ENCODE measurements at regions not wholly inside any gene's neighbourhood (a gene's known extent, or its start where the extent isn't known, plus 50 kb on each side); places are given as distances from the start of the nearest gene placed in this dataset.

DNA sequence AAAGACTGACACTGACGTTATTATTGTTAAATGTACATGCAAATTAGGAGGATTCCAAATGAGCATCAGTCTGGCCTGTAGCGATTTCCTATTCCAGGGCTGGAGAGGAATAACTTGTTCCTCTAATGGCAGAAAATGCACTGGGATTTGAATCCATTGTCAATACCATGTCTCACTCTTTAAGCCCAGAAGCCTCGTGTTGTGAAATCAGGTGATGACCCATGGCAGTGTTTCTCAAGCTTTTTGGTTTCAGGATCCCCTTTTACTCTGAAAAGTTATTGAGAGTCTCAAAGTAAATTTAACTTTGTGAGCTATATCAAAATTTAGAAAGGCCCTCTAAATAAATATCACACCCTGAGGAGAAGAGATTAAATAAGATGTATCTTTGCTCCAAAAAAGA is 279.2 kb downstream of the GALR1 start:
- no peaks in the 10 kb centered on the region for H3F3A ChIP-seq (ENCODE audit: insufficient read depth, low read length, poor library complexity, severe bottlenecking)
- H3K9me2 ChIP-seq (ENCODE audit: insufficient read depth, low read length): no peaks in the 10 kb centered on the region
- no peak overlapping the region for H2AFZ ChIP-seq (ENCODE audit: low read depth, low read length)
- no peak overlapping the region for H3K4me2 ChIP-seq (ENCODE audit: low read length)
- H3K27me3 ChIP-seq (ENCODE audit: insufficient read depth, low read depth, low read length): no peaks in the 10 kb centered on the region
- no peaks in the 10 kb centered on the region for H3K36me3 ChIP-seq (ENCODE audit: insufficient read depth, low read length)
- no peak overlapping the region for H3K4me3 ChIP-seq (ENCODE audit: low read length)
- no peaks in the 10 kb centered on the region for H4K20me1 ChIP-seq (ENCODE audit: insufficient read depth)
- TF ChIP-seq CTCF (IDR thresholded peaks at IDR 0.05; ENCODE audit: poor library complexity, severe bottlenecking): no peak
- no peak for TF ChIP-seq POLR2AphosphoS5 (IDR thresholded peaks at IDR 0.05)
- no peak for TF ChIP-seq MXI1 (conservative IDR thresholded peaks at IDR 0.05; ENCODE audit: poor library complexity, severe bottlenecking)
- TF ChIP-seq SMC3 (conservative IDR thresholded peaks at IDR 0.05; ENCODE audit: poor library complexity): no peak
- no peak for TF ChIP-seq EZH2 (IDR thresholded peaks at IDR 0.05; ENCODE audit: borderline replicate concordance, insufficient read depth, low read length, poor library complexity, severe bottlenecking)
- TF ChIP-seq, protein P1, sequence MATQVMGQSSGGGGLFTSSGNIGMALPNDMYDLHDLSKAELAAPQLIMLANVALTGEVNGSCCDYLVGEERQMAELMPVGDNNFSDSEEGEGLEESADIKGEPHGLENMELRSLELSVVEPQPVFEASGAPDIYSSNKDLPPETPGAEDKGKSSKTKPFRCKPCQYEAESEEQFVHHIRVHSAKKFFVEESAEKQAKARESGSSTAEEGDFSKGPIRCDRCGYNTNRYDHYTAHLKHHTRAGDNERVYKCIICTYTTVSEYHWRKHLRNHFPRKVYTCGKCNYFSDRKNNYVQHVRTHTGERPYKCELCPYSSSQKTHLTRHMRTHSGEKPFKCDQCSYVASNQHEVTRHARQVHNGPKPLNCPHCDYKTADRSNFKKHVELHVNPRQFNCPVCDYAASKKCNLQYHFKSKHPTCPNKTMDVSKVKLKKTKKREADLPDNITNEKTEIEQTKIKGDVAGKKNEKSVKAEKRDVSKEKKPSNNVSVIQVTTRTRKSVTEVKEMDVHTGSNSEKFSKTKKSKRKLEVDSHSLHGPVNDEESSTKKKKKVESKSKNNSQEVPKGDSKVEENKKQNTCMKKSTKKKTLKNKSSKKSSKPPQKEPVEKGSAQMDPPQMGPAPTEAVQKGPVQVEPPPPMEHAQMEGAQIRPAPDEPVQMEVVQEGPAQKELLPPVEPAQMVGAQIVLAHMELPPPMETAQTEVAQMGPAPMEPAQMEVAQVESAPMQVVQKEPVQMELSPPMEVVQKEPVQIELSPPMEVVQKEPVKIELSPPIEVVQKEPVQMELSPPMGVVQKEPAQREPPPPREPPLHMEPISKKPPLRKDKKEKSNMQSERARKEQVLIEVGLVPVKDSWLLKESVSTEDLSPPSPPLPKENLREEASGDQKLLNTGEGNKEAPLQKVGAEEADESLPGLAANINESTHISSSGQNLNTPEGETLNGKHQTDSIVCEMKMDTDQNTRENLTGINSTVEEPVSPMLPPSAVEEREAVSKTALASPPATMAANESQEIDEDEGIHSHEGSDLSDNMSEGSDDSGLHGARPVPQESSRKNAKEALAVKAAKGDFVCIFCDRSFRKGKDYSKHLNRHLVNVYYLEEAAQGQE (IDR thresholded peaks at IDR 0.05; ENCODE audit: borderline replicate concordance): no peak
- no peak for TF ChIP-seq TAF1 (IDR thresholded peaks at IDR 0.05; ENCODE audit: low read depth)
- no peak for TF ChIP-seq RAD21 (conservative IDR thresholded peaks at IDR 0.05)
- no peak for TF ChIP-seq EP300 (conservative IDR thresholded peaks at IDR 0.05; ENCODE audit: poor library complexity, severe bottlenecking)
- no peak overlapping the region for H3K27ac ChIP-seq (ENCODE audit: low read length)
- H3K79me2 ChIP-seq (replicated peaks; ENCODE audit: insufficient read depth, low read length): no peaks in the 10 kb centered on the region
- no peak overlapping the region for H3K9ac ChIP-seq (ENCODE audit: low read length)
- no peaks in the 10 kb centered on the region for H3K9me3 ChIP-seq (ENCODE audit: low read length)

GRCh38 chr18:77529492-77530176 is 280.0 kb downstream of the GALR1 start:
- H4K20me1 ChIP-seq (ENCODE audit: insufficient read depth): no peaks in the 10 kb centered on the region
- peak overlapping the region; percentile 17 for H3K4me3 ChIP-seq (ENCODE audit: low read length)
- H3K4me2 ChIP-seq (ENCODE audit: low read length): no peak overlapping the region
- H3K27me3 ChIP-seq (ENCODE audit: insufficient read depth, low read depth, low read length): no peaks in the 10 kb centered on the region
- H3K9ac ChIP-seq (ENCODE audit: low read length): no peak overlapping the region
- H2AFZ ChIP-seq (ENCODE audit: low read depth, low read length): no peak overlapping the region
- H3K9me2 ChIP-seq (ENCODE audit: insufficient read depth, low read length): no peaks in the 10 kb centered on the region
- TF ChIP-seq SMC3 (conservative IDR thresholded peaks at IDR 0.05; ENCODE audit: poor library complexity) (no peak), TAF1 (IDR thresholded peaks at IDR 0.05; ENCODE audit: low read depth) (no peak), RAD21 (conservative IDR thresholded peaks at IDR 0.05) (no peak), EZH2 (IDR thresholded peaks at IDR 0.05; ENCODE audit: borderline replicate concordance, insufficient read depth, low read length, poor library complexity, severe bottlenecking) (no peak), EP300 (conservative IDR thresholded peaks at IDR 0.05; ENCODE audit: poor library complexity, severe bottlenecking) (peak; percentile 47), POLR2AphosphoS5 (IDR thresholded peaks at IDR 0.05) (peak; percentile 56), MXI1 (conservative IDR thresholded peaks at IDR 0.05; ENCODE audit: poor library complexity, severe bottlenecking) (peak; percentile 4), CTCF (IDR thresholded peaks at IDR 0.05; ENCODE audit: poor library complexity, severe bottlenecking) (no peak)
- TF ChIP-seq, protein P1 (IDR thresholded peaks at IDR 0.05; ENCODE audit: borderline replicate concordance): no peak
- H3K36me3 ChIP-seq (ENCODE audit: insufficient read depth, low read length): no peaks in the 10 kb centered on the region
- H3K9me3 ChIP-seq (ENCODE audit: low read length): no peaks in the 10 kb centered on the region
- no peak overlapping the region for H3K27ac ChIP-seq (ENCODE audit: low read length)
- no peaks in the 10 kb centered on the region for H3F3A ChIP-seq (ENCODE audit: insufficient read depth, low read length, poor library complexity, severe bottlenecking)
- H3K79me2 ChIP-seq (replicated peaks; ENCODE audit: insufficient read depth, low read length): no peaks in the 10 kb centered on the region
